ENCODE measurements at regions not wholly inside any gene's neighbourhood (a gene's known extent, or its start where the extent isn't known, plus 50 kb on each side); places are given as distances from the start of the nearest gene placed in this dataset.

DNA sequence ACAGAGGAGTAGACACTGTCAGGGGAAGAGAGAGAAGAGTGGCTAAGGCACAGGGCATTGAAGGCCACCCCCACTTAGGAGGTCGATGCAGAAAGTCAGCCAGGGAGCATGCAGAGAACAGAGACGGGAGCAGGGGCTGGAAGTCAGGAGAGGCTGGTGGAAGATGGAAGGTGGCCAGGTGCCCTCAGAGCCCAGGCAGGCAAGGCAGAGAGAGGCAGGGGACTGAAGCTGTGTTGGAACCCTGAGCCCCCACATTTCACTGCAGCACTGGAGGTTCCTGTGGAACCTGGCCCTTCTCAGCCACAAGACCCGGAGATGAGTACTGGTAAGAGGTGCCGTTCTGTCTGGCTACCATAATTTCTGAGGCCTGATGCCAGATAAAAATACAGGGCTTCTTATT is 238.3 kb upstream of the NCAM1 start:
- no peak overlapping the region for H2AK5ac ChIP-seq (ENCODE audit: low read length)
- H3K9me3 ChIP-seq (ENCODE audit: insufficient read depth, low read depth, low read length) = no peaks in the 10 kb centered on the region
- no peak overlapping the region for H3K18ac ChIP-seq (ENCODE audit: low read length)
- no peaks in the 10 kb centered on the region for H3K36me3 ChIP-seq (ENCODE audit: control insufficient read depth in 1 of 2, insufficient read depth in 2 of 2, low read length in 2 of 2)
- H3K9ac ChIP-seq (ENCODE audit: low read length) = no peak overlapping the region
- no peaks in the 10 kb centered on the region for H3K4me1 ChIP-seq (ENCODE audit: control insufficient read depth in 1 of 2, insufficient read depth in 2 of 2, low read length in 2 of 2)
- H3K14ac ChIP-seq (ENCODE audit: low read length) = no peak overlapping the region
- no CpG with 5 or more reads among the region's 4 CpGs for WGBS (ENCODE audit: extremely low coverage, insufficient coverage, insufficient read length)
- H3K79me1 ChIP-seq (ENCODE audit: low read length) = no peaks in the 10 kb centered on the region
- H3K79me2 ChIP-seq (ENCODE audit: control insufficient read depth, insufficient read depth, low read length, poor library complexity) = no peaks in the 10 kb centered on the region
- no peak overlapping the region for H4K91ac ChIP-seq (ENCODE audit: low read depth, low read length)
- H2BK5ac ChIP-seq (ENCODE audit: low read depth, low read length, poor library complexity) = no peak overlapping the region
- no peak for DNase-seq
- H3K4ac ChIP-seq (ENCODE audit: low read depth, low read length) = no peak overlapping the region
- H2BK12ac ChIP-seq (ENCODE audit: low read length) = no peak overlapping the region
- no peak overlapping the region for H3K4me3 ChIP-seq (ENCODE audit: low read depth, low read length)
- no peak overlapping the region for H4K12ac ChIP-seq (ENCODE audit: low read depth, low read length)
- H3K27me3 ChIP-seq (ENCODE audit: insufficient read depth, low read length) = no peaks in the 10 kb centered on the region
- no peak overlapping the region for H2AFZ ChIP-seq (ENCODE audit: insufficient read depth, low read length, poor library complexity)
- no peak overlapping the region for H3K4me2 ChIP-seq (ENCODE audit: low read length)
- H3K27ac ChIP-seq (ENCODE audit: low read depth, low read length) = no peak overlapping the region
- H3K23ac ChIP-seq (ENCODE audit: low read length) = no peak overlapping the region
- no peak overlapping the region for H4K8ac ChIP-seq (ENCODE audit: low read depth, low read length)
- H2BK120ac ChIP-seq (ENCODE audit: insufficient read depth, low read length, poor library complexity) = no peak overlapping the region

GRCh38 chr11:112723676-112724495 is 237.3 kb upstream of the NCAM1 start:
- Histone ChIP-seq H2AFZ (ENCODE audit: insufficient read depth, low read length, poor library complexity) (no peak overlapping the region), H4K91ac (ENCODE audit: low read depth, low read length) (no peak overlapping the region)
- no CpG with 5 or more reads among the region's 13 CpGs for WGBS (ENCODE audit: extremely low coverage, insufficient coverage, insufficient read length)

GRCh38 chr11:112724496-112724790 is 236.8 kb upstream of the NCAM1 start:
- H2BK5ac ChIP-seq (ENCODE audit: low read depth, low read length, poor library complexity) = no peak overlapping the region
- no peak overlapping the region for H3K4me3 ChIP-seq (ENCODE audit: low read depth, low read length)
- H3K4me1 ChIP-seq (ENCODE audit: control insufficient read depth in 1 of 2, insufficient read depth in 2 of 2, low read length in 2 of 2) = no peaks in the 10 kb centered on the region
- H3K23ac ChIP-seq (ENCODE audit: low read length) = no peak overlapping the region
- H3K27me3 ChIP-seq (ENCODE audit: insufficient read depth, low read length) = no peaks in the 10 kb centered on the region
- no peak overlapping the region for H4K91ac ChIP-seq (ENCODE audit: low read depth, low read length)
- DNase-seq = no peak
- H3K4ac ChIP-seq (ENCODE audit: low read depth, low read length) = no peak overlapping the region
- no peak overlapping the region for H3K27ac ChIP-seq (ENCODE audit: low read depth, low read length)
- no peak overlapping the region for H2AK5ac ChIP-seq (ENCODE audit: low read length)
- no peak overlapping the region for H2BK120ac ChIP-seq (ENCODE audit: insufficient read depth, low read length, poor library complexity)
- no CpG with 5 or more reads among the region's 4 CpGs for WGBS (ENCODE audit: extremely low coverage, insufficient coverage, insufficient read length)
- H3K79me1 ChIP-seq (ENCODE audit: low read length) = no peaks in the 10 kb centered on the region
- H3K36me3 ChIP-seq (ENCODE audit: control insufficient read depth in 1 of 2, insufficient read depth in 2 of 2, low read length in 2 of 2) = no peaks in the 10 kb centered on the region
- no peak overlapping the region for H3K14ac ChIP-seq (ENCODE audit: low read length)
- no peak overlapping the region for H3K4me2 ChIP-seq (ENCODE audit: low read length)
- H3K9me3 ChIP-seq (ENCODE audit: insufficient read depth, low read depth, low read length) = no peaks in the 10 kb centered on the region
- H4K12ac ChIP-seq (ENCODE audit: low read depth, low read length) = no peak overlapping the region
- H3K18ac ChIP-seq (ENCODE audit: low read length) = no peak overlapping the region
- no peak overlapping the region for H4K8ac ChIP-seq (ENCODE audit: low read depth, low read length)
- no peaks in the 10 kb centered on the region for H3K79me2 ChIP-seq (ENCODE audit: control insufficient read depth, insufficient read depth, low read length, poor library complexity)
- no peak overlapping the region for H3K9ac ChIP-seq (ENCODE audit: low read length)
- no peak overlapping the region for H2BK12ac ChIP-seq (ENCODE audit: low read length)
- H2AFZ ChIP-seq (ENCODE audit: insufficient read depth, low read length, poor library complexity) = no peak overlapping the region

More at GRCh38 chr11:112723676-112724495, 237.3 kb upstream of the NCAM1 start:
- no peak for DNase-seq
- Histone ChIP-seq H2BK120ac (ENCODE audit: insufficient read depth, low read length, poor library complexity) (no peak overlapping the region), H3K18ac (ENCODE audit: low read length) (no peak overlapping the region), H3K4ac (ENCODE audit: low read depth, low read length) (no peak overlapping the region), H3K23ac (ENCODE audit: low read length) (no peak overlapping the region), H4K12ac (ENCODE audit: low read depth, low read length) (no peak overlapping the region), H3K4me3 (ENCODE audit: low read depth, low read length) (no peak overlapping the region), H3K14ac (ENCODE audit: low read length) (no peak overlapping the region), H4K8ac (ENCODE audit: low read depth, low read length) (no peak overlapping the region), H3K79me2 (ENCODE audit: control insufficient read depth, insufficient read depth, low read length, poor library complexity) (no peaks in the 10 kb centered on the region), H3K9me3 (ENCODE audit: insufficient read depth, low read depth, low read length) (no peaks in the 10 kb centered on the region), H3K9ac (ENCODE audit: low read length) (no peak overlapping the region), H2BK5ac (ENCODE audit: low read depth, low read length, poor library complexity) (no peak overlapping the region), H2AK5ac (ENCODE audit: low read length) (no peak overlapping the region), H3K27me3 (ENCODE audit: insufficient read depth, low read length) (no peaks in the 10 kb centered on the region), H3K4me1 (ENCODE audit: control insufficient read depth in 1 of 2, insufficient read depth in 2 of 2, low read length in 2 of 2) (no peaks in the 10 kb centered on the region), H3K27ac (ENCODE audit: low read depth, low read length) (no peak overlapping the region), H3K79me1 (ENCODE audit: low read length) (no peaks in the 10 kb centered on the region), H3K36me3 (ENCODE audit: control insufficient read depth in 1 of 2, insufficient read depth in 2 of 2, low read length in 2 of 2) (no peaks in the 10 kb centered on the region), H3K4me2 (ENCODE audit: low read length) (no peak overlapping the region), H2BK12ac (ENCODE audit: low read length) (no peak overlapping the region)

DNA sequence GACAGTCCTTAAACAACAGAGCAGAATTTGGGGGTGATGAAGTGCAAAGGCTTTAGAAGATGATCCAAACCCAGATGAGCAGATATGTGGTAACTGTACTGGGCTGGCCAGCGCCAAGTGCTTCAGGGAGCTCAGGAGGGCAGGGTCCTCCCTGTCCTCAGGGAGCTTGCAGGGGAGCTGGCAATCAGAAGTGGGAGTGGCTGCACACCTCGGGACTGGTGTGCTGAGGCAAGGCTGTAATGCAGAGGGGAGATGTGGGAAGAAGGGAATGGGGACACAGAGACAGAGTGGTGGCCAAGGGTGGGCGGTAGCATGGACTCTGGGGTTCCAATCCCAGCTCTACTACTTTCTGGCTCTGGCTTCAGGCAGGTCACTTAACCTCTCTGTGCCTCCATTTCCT is 235.6 kb upstream of the NCAM1 start:
- Histone ChIP-seq H3K9ac (ENCODE audit: low read length) (no peak overlapping the region), H2AK5ac (ENCODE audit: low read length) (no peak overlapping the region), H4K12ac (ENCODE audit: low read depth, low read length) (no peak overlapping the region), H2BK12ac (ENCODE audit: low read length) (no peak overlapping the region), H3K4ac (ENCODE audit: low read depth, low read length) (no peak overlapping the region), H3K4me1 (ENCODE audit: control insufficient read depth in 1 of 2, insufficient read depth in 2 of 2, low read length in 2 of 2) (no peaks in the 10 kb centered on the region), H3K9me3 (ENCODE audit: insufficient read depth, low read depth, low read length) (no peaks in the 10 kb centered on the region), H3K14ac (ENCODE audit: low read length) (no peak overlapping the region), H2AFZ (ENCODE audit: insufficient read depth, low read length, poor library complexity) (no peak overlapping the region), H3K18ac (ENCODE audit: low read length) (no peak overlapping the region), H2BK5ac (ENCODE audit: low read depth, low read length, poor library complexity) (no peak overlapping the region), H3K4me3 (ENCODE audit: low read depth, low read length) (no peak overlapping the region), H3K79me1 (ENCODE audit: low read length) (no peaks in the 10 kb centered on the region), H3K79me2 (ENCODE audit: control insufficient read depth, insufficient read depth, low read length, poor library complexity) (no peaks in the 10 kb centered on the region), H2BK120ac (ENCODE audit: insufficient read depth, low read length, poor library complexity) (no peak overlapping the region), H3K4me2 (ENCODE audit: low read length) (no peak overlapping the region), H3K27me3 (ENCODE audit: insufficient read depth, low read length) (no peaks in the 10 kb centered on the region), H4K91ac (ENCODE audit: low read depth, low read length) (no peak overlapping the region), H3K27ac (ENCODE audit: low read depth, low read length) (no peak overlapping the region), H3K23ac (ENCODE audit: low read length) (no peak overlapping the region), H4K8ac (ENCODE audit: low read depth, low read length) (no peak overlapping the region), H3K36me3 (ENCODE audit: control insufficient read depth in 1 of 2, insufficient read depth in 2 of 2, low read length in 2 of 2) (no peaks in the 10 kb centered on the region)
- WGBS (ENCODE audit: extremely low coverage, insufficient coverage, insufficient read length) = no CpG with 5 or more reads among the region's 3 CpGs
- no peak for DNase-seq

Measured in trophoblast cell (in vitro differentiated cells and primary cell).